Bronchial epithelial cell (primary cell): ENCODE measurements at regions not wholly inside any gene's neighbourhood (a gene's known extent, or its start where the extent isn't known, plus 50 kb on each side); places are given as distances from the start of the nearest gene placed in this dataset.

Experiments used
- DNase-seq: peaks from one replicate; pipeline ENCODE4 v3.0.0-alpha.2; 2010; ENCODE audit warnings: low read depth
- FAIRE-seq: peaks from 2 replicates; lab custom pipeline; 2011; peaks lifted over from hg19 to GRCh38; lab: Jason Lieb, UNC
- H3K27me3 ChIP-seq: 2 replicates; pipeline ENCODE4 v1.5.1; 2011; ENCODE audit warnings: low read length; ENCODE audit not compliant: control insufficient read depth, insufficient read depth
- H3K36me3 ChIP-seq: 2 replicates; pipeline ENCODE4 v1.5.1; 2011; ENCODE audit warnings: low read length; ENCODE audit not compliant: control insufficient read depth, insufficient read depth
- H3K4me3 ChIP-seq: 2 replicates; pipeline ENCODE4 v1.5.1; 2011; ENCODE audit warnings: mild to moderate bottlenecking, low read depth, low read length, control low read depth
- CTCF ChIP-seq: IDR thresholded peaks from 2 replicates; pipeline ENCODE4 v1.5.1; 2011; ENCODE audit warnings: mild to moderate bottlenecking, moderate library complexity, low read length, control low read depth, inconsistent platforms; ENCODE audit not compliant: insufficient read depth, severe bottlenecking

- peak; percentile 89 for DNase-seq
These were observed 252.2 kb upstream of the ATP2B1 start for GRCh38 chr12:89960607-89961394.

GRCh38 chr12:89960011-89960507, 251.4 kb upstream of the ATP2B1 start:
- no peaks in the 10 kb centered on the region for H3K36me3 ChIP-seq
- H3K27me3 ChIP-seq, result no peaks in the 10 kb centered on the region
- no peak for TF ChIP-seq CTCF
- DNase-seq (peak; percentile 90), FAIRE-seq (peak; percentile 43)
- no peak overlapping the region for H3K4me3 ChIP-seq

More at GRCh38 chr12:89960607-89961394, 252.2 kb upstream of the ATP2B1 start:
- no peak for FAIRE-seq
- TF ChIP-seq CTCF, result no peak
- Histone ChIP-seq H3K36me3 (no peaks in the 10 kb centered on the region), H3K4me3 (no peak overlapping the region), H3K27me3 (no peaks in the 10 kb centered on the region)

GRCh38 chr12:89959179-89959578, 250.5 kb upstream of the ATP2B1 start:
- DNase-seq (no peak), FAIRE-seq (no peak)
- Histone ChIP-seq H3K27me3 (no peaks in the 10 kb centered on the region), H3K36me3 (no peaks in the 10 kb centered on the region), H3K4me3 (no peak overlapping the region)
- TF ChIP-seq CTCF, result no peak

GRCh38 chr12:89954259-89954658, 245.6 kb upstream of the ATP2B1 start:
- no peak for FAIRE-seq
- H3K36me3 ChIP-seq, result no peaks in the 10 kb centered on the region
- no peak for DNase-seq
- no peaks in the 10 kb centered on the region for H3K27me3 ChIP-seq
- no peak for TF ChIP-seq CTCF
- H3K4me3 ChIP-seq, result no peak overlapping the region

GRCh38 chr12:89951694-89952060, 243.0 kb upstream of the ATP2B1 start:
- H3K36me3 ChIP-seq, result no peaks in the 10 kb centered on the region
- H3K27me3 ChIP-seq, result no peaks in the 10 kb centered on the region
- H3K4me3 ChIP-seq, result no peak overlapping the region
- DNase-seq, result peak; percentile 71
- no peak for FAIRE-seq
- TF ChIP-seq CTCF, result no peak
